Mesenchymal stem cell (in vitro differentiated cells and primary cell): ENCODE measurements at regions not wholly inside any gene's neighbourhood (a gene's known extent, or its start where the extent isn't known, plus 50 kb on each side); places are given as distances from the start of the nearest gene placed in this dataset.

Experiments
- DNase-seq: peaks from one replicate; pipeline ENCODE4 v3.0.0-alpha.2; 2013
- H2AFZ ChIP-seq: one replicate; pipeline ENCODE4 v1.6.1; 2013; ENCODE audit warnings: low read depth, mild to moderate bottlenecking, control low read depth, inconsistent platforms, low read length, moderate library complexity
- H2AK5ac ChIP-seq: 2 replicates; pipeline ENCODE4 v1.6.1; 2013; ENCODE audit warnings: low read length, moderate library complexity, mild to moderate bottlenecking, inconsistent platforms; ENCODE audit not compliant: severe bottlenecking
- H2BK120ac ChIP-seq: one replicate; pipeline ENCODE4 v1.6.1; 2013; ENCODE audit warnings: low read depth, mild to moderate bottlenecking, inconsistent platforms, low read length, moderate library complexity
- H2BK12ac ChIP-seq, 2 experiments: one replicate each; pipeline ENCODE4 v1.6.1; 2013; ENCODE audit warnings: inconsistent platforms in 2 of 2, low read length in 2 of 2, mild to moderate bottlenecking in 2 of 2, moderate library complexity in 2 of 2, control low read depth in 1 of 2
- H2BK15ac ChIP-seq: one replicate; pipeline ENCODE4 v1.6.1; 2013; ENCODE audit warnings: mild to moderate bottlenecking, low read depth, inconsistent platforms; ENCODE audit not compliant: poor library complexity, severe bottlenecking
- H2BK5ac ChIP-seq: 2 replicates; pipeline ENCODE4 v1.6.1; 2013; ENCODE audit warnings: low read depth, mild to moderate bottlenecking, low read length, control low read depth, inconsistent platforms; ENCODE audit not compliant: poor library complexity, severe bottlenecking
- H3K14ac ChIP-seq, 2 experiments: one replicate each; pipeline ENCODE4 v1.6.1; 2013; ENCODE audit warnings: inconsistent platforms in 2 of 2, low read length in 2 of 2, control low read depth in 1 of 2, mild to moderate bottlenecking in 1 of 2, moderate library complexity in 1 of 2
- H3K18ac ChIP-seq, 2 experiments: one replicate each; pipeline ENCODE4 v1.6.1; 2013; ENCODE audit warnings: inconsistent platforms in 2 of 2, low read length in 2 of 2, control low read depth in 1 of 2, low read depth in 1 of 2, mild to moderate bottlenecking in 1 of 2
- H3K23ac ChIP-seq, 2 experiments: one replicate each; pipeline ENCODE4 v1.6.1; 2013; ENCODE audit warnings: inconsistent platforms in 2 of 2, low read length in 2 of 2, mild to moderate bottlenecking in 2 of 2, moderate library complexity in 2 of 2, control low read depth in 1 of 2
- H3K27ac ChIP-seq: 2 replicates; pipeline ENCODE4 v1.5.1; 2013; ENCODE audit warnings: mild to moderate bottlenecking, moderate library complexity, low read length, control low read depth, inconsistent platforms; ENCODE audit not compliant: poor library complexity, severe bottlenecking
- H3K27me3 ChIP-seq, 2 experiments: 2 replicates each; pipeline versions ENCODE4 v1.6.1 to v1.7.0; 2013; ENCODE audit warnings: low read length in 2 of 2, mild to moderate bottlenecking in 2 of 2, moderate library complexity in 2 of 2, control low read depth in 1 of 2, inconsistent platforms in 1 of 2; ENCODE audit not compliant: control insufficient read depth in 1 of 2, insufficient read depth in 1 of 2
- H3K36me3 ChIP-seq, 2 experiments: 2 replicates each; pipeline versions ENCODE4 v1.6.1 to v1.7.0; 2013; ENCODE audit warnings: low read length in 2 of 2, control low read depth in 1 of 2, inconsistent platforms in 1 of 2, low read depth in 1 of 2, mild to moderate bottlenecking in 1 of 2; ENCODE audit not compliant: insufficient read depth in 2 of 2, control insufficient read depth in 1 of 2
- H3K4ac ChIP-seq, 2 experiments: one replicate each; pipeline ENCODE4 v1.6.1; 2013; ENCODE audit warnings: inconsistent platforms in 2 of 2, low read length in 2 of 2, mild to moderate bottlenecking in 2 of 2, moderate library complexity in 2 of 2, control low read depth in 1 of 2, low read depth in 1 of 2
- H3K4me1 ChIP-seq: 2 replicates; pipeline ENCODE4 v1.6.1; 2013; ENCODE audit warnings: low read depth, low read length, control low read depth; ENCODE audit not compliant: control insufficient read depth, insufficient read depth
- H3K4me2 ChIP-seq: 2 replicates; pipeline ENCODE4 v1.6.1; 2013; ENCODE audit warnings: low read length, mild to moderate bottlenecking, inconsistent platforms; ENCODE audit not compliant: poor library complexity, severe bottlenecking
- H3K4me3 ChIP-seq, 2 experiments: 2 replicates each; pipeline versions ENCODE4 v1.5.1 to v1.7.0; 2013; ENCODE audit warnings: low read length in 2 of 2, mild to moderate bottlenecking in 2 of 2, control low read depth in 1 of 2, low read depth in 1 of 2; ENCODE audit not compliant: insufficient read depth in 1 of 2
- H3K79me1 ChIP-seq: replicated peaks from 2 replicates; pipeline ENCODE4 v1.6.1; 2013; ENCODE audit warnings: mild to moderate bottlenecking, control low read depth, low read length, inconsistent platforms; ENCODE audit not compliant: poor library complexity, severe bottlenecking
- H3K9ac ChIP-seq: 2 replicates; pipeline ENCODE4 v1.7.0; 2013; ENCODE audit warnings: mild to moderate bottlenecking, low read length, moderate library complexity
- H3K9me3 ChIP-seq: 2 replicates; pipeline ENCODE4 v1.7.0; 2013; ENCODE audit warnings: mild to moderate bottlenecking, low read length; ENCODE audit not compliant: control insufficient read depth
- H4K8ac ChIP-seq: one replicate; pipeline ENCODE4 v1.6.1; 2013; ENCODE audit warnings: inconsistent platforms, mild to moderate bottlenecking, low read length, moderate library complexity
- H4K91ac ChIP-seq: one replicate; pipeline ENCODE4 v1.6.1; 2013; ENCODE audit warnings: mild to moderate bottlenecking, low read length, inconsistent platforms
- WGBS: methylation state at CpG from one replicate; pipeline ENCODE4 v1.1.7; 2013; ENCODE audit warnings: mixed read lengths; 5-methylcytosine and 5-hydroxymethylcytosine counted together

DNA sequence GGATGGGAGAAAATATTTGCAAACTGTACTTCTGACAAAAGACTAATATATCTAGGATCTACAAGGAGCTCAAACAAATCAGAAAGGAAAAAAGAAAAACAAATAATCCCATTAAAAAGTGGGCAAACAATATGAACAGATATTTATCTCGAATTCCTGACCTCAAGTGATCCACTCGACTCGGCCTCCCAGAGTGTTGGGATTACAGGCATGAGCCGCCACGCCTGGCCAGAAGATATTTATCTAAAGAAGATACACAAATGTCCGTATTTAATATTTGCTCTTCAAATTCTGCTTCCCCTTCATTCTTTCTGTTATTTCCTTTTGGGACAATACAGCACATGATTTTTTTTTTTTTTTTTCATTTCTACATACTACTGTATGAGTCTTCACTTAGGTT is 151.7 kb upstream of the GRM7 start:
- Histone ChIP-seq H2BK120ac (no peak overlapping the region), H2AFZ (no peak overlapping the region), H3K27ac (no peak overlapping the region), H4K91ac (no peak overlapping the region), H3K4me2 (no peak overlapping the region), H3K4me3 (no peak overlapping the region), H3K9me3 (peaks cover 10% of the 10 kb centered on the region), H2BK12ac (no peak overlapping the region), H3K4ac (no peak overlapping the region), H2AK5ac (no peak overlapping the region), H4K8ac (no peak overlapping the region), H2BK15ac (no peak overlapping the region), H3K27me3 (no peaks in the 10 kb centered on the region), H3K14ac (no peak overlapping the region), H3K23ac (no peak overlapping the region), H2BK5ac (no peak overlapping the region), H3K9ac (no peak overlapping the region), H3K36me3 (no peaks in the 10 kb centered on the region), H3K79me1 (no peaks in the 10 kb centered on the region), H3K18ac (no peak overlapping the region), H3K4me1 (no peaks in the 10 kb centered on the region)
- WGBS: 74% methylated on average over 6 of the region's 6 CpGs
- no peak for DNase-seq

DNA sequence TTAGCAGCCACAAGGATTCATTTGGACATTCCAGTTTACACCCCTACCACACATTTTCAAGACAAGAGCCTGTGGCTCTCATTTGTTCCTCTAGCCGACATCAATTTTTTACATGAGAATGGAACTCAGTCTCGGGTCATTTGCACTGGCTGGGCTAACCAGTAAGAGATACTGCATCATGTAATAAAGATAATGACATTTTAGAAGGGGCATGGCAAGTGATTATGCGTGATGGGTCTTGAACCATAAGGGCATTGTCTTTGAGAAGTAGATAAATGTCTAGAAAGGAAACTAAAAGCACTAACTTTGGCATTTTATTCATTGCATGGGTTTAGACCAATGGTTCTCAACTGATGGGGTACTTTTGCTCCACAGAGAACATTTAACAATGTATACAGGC is 146.0 kb upstream of the GRM7 start:
- H3K4me1 ChIP-seq: no peaks in the 10 kb centered on the region
- H4K91ac ChIP-seq: no peak overlapping the region
- peaks cover 12% of the 10 kb centered on the region for H3K9me3 ChIP-seq
- H2BK15ac ChIP-seq: no peak overlapping the region
- no peak overlapping the region for H3K27ac ChIP-seq
- H2AFZ ChIP-seq: no peak overlapping the region
- no peak overlapping the region for H3K4me2 ChIP-seq
- H3K9ac ChIP-seq: no peak overlapping the region
- no peaks in the 10 kb centered on the region for H3K79me1 ChIP-seq
- no peak overlapping the region for H3K18ac ChIP-seq
- H3K36me3 ChIP-seq: no peaks in the 10 kb centered on the region
- WGBS: 77% methylated on average over 3 of the region's 3 CpGs
- no peak overlapping the region for H2AK5ac ChIP-seq
- no peak overlapping the region for H2BK120ac ChIP-seq
- H3K14ac ChIP-seq: no peak overlapping the region
- H3K27me3 ChIP-seq: no peaks in the 10 kb centered on the region
- no peak overlapping the region for H2BK12ac ChIP-seq
- H2BK5ac ChIP-seq: no peak overlapping the region
- no peak for DNase-seq
- H3K23ac ChIP-seq: no peak overlapping the region
- no peak overlapping the region for H3K4ac ChIP-seq
- no peak overlapping the region for H3K4me3 ChIP-seq
- H4K8ac ChIP-seq: no peak overlapping the region

DNA sequence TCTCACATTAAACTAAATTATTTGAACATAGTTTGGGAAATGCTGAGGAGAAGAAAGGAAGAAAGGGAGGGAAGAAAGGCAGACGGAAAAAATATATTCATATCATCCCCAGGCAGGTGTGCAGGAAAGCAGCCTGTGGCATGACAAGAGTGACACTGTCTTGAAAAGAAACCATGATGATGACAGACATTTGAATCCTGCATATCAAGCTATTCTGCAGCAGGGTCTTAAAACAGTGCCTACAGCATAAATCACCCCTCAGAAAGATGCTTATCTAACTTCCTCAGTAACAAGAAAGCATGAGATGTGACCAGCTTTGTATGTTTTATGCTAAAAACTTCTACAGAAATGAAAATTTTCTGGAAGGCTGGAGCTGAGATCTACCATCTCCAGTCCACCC is 144.5 kb upstream of the GRM7 start:
- no peak overlapping the region for H2AK5ac ChIP-seq
- H2BK120ac ChIP-seq: no peak overlapping the region
- 100% methylated on average over 1 of the region's 1 CpG for WGBS
- no peak overlapping the region for H2BK5ac ChIP-seq
- no peaks in the 10 kb centered on the region for H3K4me1 ChIP-seq
- H3K9me3 ChIP-seq: peaks cover 9% of the 10 kb centered on the region
- H3K18ac ChIP-seq: no peak overlapping the region
- H3K27ac ChIP-seq: no peak overlapping the region
- H3K27me3 ChIP-seq: no peaks in the 10 kb centered on the region
- H3K23ac ChIP-seq: no peak overlapping the region
- no peak overlapping the region for H3K4me2 ChIP-seq
- no peak overlapping the region for H2AFZ ChIP-seq
- H3K14ac ChIP-seq: no peak overlapping the region
- no peak overlapping the region for H3K4ac ChIP-seq
- DNase-seq: no peak
- H2BK12ac ChIP-seq: no peak overlapping the region
- no peak overlapping the region for H3K4me3 ChIP-seq
- no peaks in the 10 kb centered on the region for H3K36me3 ChIP-seq
- no peak overlapping the region for H4K8ac ChIP-seq
- no peak overlapping the region for H2BK15ac ChIP-seq
- no peaks in the 10 kb centered on the region for H3K79me1 ChIP-seq
- H4K91ac ChIP-seq: no peak overlapping the region
- H3K9ac ChIP-seq: no peak overlapping the region

DNA sequence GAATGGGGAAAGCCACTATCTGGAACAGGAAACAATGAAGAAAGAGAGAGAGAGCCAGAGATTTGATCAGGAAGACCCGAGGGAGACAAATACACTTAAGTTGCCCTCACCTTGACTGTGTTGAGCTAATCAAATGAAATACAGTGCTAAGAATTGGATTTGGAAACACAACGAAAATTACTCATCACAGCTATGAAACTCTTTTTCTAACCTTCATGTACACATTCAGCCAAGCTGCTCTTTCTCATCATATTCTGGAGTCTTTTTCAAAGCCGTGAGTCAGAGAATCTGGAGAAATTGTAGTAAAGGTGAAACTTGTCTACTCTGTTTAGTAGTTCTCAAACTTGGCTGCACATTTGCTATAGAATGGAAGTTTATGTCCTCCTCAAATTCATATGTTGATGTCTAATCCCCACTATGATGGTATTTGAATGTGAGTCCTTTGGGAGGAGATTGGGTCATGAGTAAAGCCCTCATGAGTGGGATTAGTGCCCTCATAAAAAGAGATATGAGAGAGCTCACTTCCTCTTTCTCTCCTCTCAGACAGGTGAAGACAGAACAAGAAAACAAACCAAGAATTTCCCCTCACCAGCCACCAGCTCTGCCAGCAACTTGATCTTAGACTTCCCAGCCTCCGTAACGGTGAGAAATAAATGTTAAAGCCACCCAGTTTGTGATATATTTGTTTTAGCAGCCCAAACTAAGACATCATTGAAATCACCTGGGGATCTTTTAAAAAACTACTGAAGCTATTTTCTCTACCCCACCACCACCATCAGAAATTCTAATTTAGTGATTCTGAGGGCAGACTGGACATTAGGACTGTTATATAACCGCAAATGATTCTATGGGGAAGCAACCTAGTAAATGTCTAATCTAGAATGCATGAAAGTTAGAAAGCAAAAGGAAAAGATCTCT is 143.6 kb upstream of the GRM7 start:
- WGBS: 68% methylated on average over 4 of the region's 6 CpGs
- no peak overlapping the region for H3K9ac ChIP-seq
- H4K91ac ChIP-seq: no peak overlapping the region

More for the DNA sequence above, 143.6 kb upstream of the GRM7 start:
- no peak overlapping the region for H3K4me2 ChIP-seq
- no peak overlapping the region for H2BK12ac ChIP-seq
- peaks cover 10% of the 10 kb centered on the region for H3K9me3 ChIP-seq
- H3K27me3 ChIP-seq: no peaks in the 10 kb centered on the region
- no peaks in the 10 kb centered on the region for H3K79me1 ChIP-seq
- H2AFZ ChIP-seq: no peak overlapping the region
- H3K27ac ChIP-seq: no peak overlapping the region
- no peak overlapping the region for H2BK15ac ChIP-seq
- H2BK120ac ChIP-seq: no peak overlapping the region
- H2AK5ac ChIP-seq: no peak overlapping the region
- H3K23ac ChIP-seq: no peak overlapping the region
- no peak overlapping the region for H4K8ac ChIP-seq
- H3K4me1 ChIP-seq: no peaks in the 10 kb centered on the region
- H2BK5ac ChIP-seq: no peak overlapping the region
- H3K18ac ChIP-seq: no peak overlapping the region
- no peak for DNase-seq
- H3K4ac ChIP-seq: no peak overlapping the region
- H3K14ac ChIP-seq: no peak overlapping the region
- H3K4me3 ChIP-seq: no peak overlapping the region
- no peaks in the 10 kb centered on the region for H3K36me3 ChIP-seq
